Thyroid gland (tissue), 4 donors: ENCODE measurements at regions not wholly inside any gene's neighbourhood (a gene's known extent, or its start where the extent isn't known, plus 50 kb on each side); places are given as distances from the start of the nearest gene placed in this dataset.

Source experiments
- CTCF ChIP-seq, 6 experiments: fragments of 200-600 bp in 3 of 6; fragments of 450-650 bp in 3 of 6; sonication (generic) in 3 of 6; IDR thresholded peaks; one replicate each; pipeline ENCODE4 v1.5.1; 2016 to 2019; ENCODE audit warnings: antibody characterized with exemption in 6 of 6, mild to moderate bottlenecking in 2 of 6, inconsistent platforms in 1 of 6, moderate library complexity in 1 of 6
- POLR2A ChIP-seq, 2 donors: fragments of 450-650 bp; IDR thresholded peaks; one replicate each; pipeline ENCODE4 v1.6.1; 2017; ENCODE audit warnings: antibody characterized with exemption in 2 of 2, mild to moderate bottlenecking in 2 of 2, moderate library complexity in 1 of 2

GRCh38 chr9:118252027-118252426 is 547.8 kb downstream of the TLR4 start:
- TF ChIP-seq POLR2A (IDR thresholded peaks at IDR 0.05) (no peak), CTCF (IDR thresholded peaks at IDR 0.05) (no peak)
